ENCODE measurements at regions not wholly inside any gene's neighbourhood (a gene's known extent, or its start where the extent isn't known, plus 50 kb on each side); places are given as distances from the start of the nearest gene placed in this dataset.

DNA sequence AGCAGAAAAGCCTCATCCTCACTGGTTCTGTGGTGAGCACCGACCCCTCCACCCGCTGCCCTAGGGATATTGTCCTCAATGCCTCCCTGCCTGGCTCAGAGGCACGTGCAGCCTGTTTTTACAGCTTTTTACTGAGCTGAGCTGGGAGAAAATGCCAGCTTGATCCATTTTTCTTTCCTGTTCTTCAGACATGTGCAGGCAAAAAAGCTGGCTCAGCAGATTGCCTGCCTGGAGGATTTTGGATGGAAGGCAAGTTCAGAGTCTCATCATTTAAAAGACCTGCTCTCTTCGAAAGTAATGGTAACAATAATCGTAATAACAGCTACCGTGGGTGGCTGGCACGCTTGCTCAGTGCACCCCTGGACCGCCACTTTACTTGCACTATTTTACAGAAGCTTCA is 135.0 kb upstream of the SMIM23 start:
- no peak for DNase-seq (ENCODE audit: low spot score)

DNA sequence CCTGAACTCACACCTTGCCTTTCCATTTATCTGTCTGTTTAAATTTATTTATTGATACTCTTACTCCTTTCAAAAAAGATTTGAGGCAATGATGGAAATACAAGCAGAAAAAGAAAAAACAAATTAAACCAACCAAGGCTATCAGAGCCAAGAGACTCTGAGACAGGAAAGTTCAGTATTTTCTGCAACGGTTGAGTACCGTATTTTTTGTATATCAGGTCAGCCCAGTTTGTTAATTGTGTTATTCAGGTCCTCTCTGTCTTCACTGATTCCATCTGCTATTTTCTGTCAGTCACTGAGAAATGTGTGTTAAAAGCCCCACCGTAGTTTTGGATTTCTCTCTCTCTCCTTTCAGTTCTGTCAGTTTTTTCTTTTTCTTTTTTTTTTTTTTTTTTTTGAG is 134.5 kb upstream of the SMIM23 start:
- DNase-seq (ENCODE audit: low spot score): no peak

DNA sequence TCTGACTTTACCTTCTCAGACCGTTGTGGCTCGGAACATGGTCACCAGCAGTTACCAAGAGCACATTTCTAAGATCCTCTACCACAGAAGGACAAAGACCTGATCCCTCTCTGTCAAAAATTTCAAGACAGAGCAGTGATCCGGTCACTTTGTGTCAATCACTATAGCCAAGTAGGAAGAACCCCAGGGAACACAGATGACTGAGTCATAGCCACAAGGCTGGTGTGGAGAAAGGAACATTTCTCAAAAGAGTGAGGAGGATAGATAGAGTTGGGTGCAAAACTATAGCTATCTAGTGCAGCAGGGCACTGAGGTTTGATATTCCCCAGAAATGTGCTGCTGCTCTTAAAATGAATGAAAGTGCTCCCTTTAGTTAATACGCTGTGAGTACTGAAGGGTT is 130.7 kb upstream of the SMIM23 start:
- DNase-seq (ENCODE audit: low spot score): no peak

DNA sequence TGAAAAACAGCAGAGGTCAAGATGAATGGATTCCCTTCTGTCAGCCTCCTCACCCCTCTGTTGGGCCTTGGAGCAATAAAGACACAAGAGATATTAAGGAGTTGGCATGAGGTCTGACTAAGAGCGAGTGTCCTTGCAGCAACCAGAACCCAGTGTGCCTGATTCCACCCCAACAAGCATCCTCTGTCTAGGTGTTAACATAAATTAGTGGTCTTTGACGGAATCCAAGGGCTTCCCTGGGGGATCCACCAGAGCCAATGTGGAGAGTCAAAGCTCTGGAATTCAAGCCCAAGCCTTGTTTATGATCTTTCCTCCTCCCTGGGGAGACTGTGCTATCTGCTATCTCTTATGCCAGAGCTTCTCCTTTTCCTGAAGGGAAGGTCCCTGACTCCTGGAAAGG is 128.1 kb upstream of the SMIM23 start:
- DNase-seq (ENCODE audit: low spot score): no peak

DNA sequence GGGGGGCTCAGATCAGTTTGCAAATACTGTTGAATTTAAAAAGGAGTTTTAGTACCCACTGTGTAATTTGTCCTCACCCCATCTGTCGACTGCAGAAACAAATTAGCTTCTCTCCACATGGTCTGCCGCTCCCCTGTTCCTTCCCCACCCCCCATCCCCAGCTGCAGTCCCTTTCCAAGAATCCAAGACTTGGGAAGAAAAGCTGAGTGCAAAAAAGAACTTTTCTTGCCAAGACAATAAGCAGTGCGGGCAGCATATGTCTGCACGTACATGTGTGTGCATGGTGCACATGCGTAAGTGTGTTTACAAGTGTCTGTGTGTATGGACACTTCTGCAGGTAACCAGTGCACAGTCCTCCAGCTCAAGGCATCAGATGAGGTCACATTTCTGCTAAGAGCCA is 125.7 kb upstream of the SMIM23 start:
- DNase-seq (ENCODE audit: low spot score): no peak

DNA sequence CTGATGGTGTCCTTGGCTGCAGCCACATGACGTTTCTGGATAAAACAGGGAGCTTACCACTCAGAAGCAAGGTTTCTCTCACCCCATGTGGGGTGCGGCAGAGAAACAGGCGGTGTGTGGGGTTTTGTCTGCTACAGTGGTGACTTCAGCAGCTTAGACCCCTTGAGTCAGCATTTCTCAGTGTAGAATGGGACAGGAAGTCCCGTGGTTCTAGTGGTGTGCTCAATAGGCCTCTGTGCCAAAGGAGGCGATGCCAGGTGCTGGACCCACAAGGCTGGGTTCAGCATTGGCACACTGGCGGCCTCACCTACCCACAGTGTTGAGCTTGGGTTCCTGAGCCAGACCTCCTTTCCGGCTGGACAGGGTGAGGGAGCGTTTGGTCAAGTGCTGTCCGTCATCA is 125.2 kb upstream of the SMIM23 start:
- DNase-seq (ENCODE audit: low spot score): no peak

DNA sequence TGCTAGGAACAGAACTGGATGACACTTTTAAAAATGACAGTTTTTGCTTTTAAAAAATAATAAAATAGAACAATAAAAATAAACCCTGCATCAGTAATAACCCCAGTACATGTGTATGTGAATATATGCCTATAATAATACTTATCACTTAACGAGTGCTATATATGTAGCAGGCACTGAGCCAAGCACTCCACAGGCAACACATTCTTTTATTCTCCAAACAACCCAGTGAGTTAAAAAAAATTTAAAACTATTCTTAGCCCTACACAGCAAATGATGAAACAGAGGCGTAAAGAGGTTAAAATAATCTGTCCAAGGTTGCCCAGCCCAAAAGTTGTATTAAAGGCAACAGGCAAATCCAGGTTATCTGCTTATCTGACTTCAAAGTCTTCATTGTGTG is 124.5 kb upstream of the SMIM23 start:
- DNase-seq (ENCODE audit: low spot score): no peak

DNA sequence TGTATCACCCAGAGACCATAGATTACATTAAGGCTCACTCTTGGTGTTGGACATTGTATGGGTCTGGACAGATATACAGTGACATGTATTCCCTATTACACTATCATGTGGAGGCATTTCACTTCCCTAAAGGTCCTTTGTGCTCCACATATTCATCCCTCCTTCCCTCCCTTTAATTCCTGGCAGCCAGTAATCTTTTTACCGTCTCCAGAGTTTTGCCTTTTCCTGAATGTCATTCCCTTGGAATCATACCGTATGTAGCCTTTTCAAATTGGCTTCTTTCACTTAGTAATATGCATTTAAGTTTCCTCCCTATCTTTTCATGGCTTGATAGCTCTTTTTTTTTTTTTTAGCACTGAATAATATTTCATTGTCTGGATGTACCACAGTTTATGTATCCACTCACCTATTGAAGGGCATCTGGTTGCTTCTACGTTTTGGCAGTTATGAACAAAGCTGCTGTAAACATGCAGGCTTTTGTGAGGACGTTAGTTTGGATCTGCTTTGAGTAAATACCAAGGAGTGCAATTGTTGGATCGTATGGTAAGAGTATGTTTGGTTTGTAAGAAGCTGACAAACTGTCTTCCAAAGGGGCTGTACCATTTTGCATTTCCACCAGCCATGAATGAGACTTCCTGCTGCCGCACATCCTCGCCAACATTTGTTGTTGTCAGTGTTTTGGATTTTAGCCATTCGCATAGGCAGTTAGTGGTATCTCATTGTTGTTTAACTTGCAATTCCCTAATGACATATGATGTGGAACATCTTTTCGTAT is 122.1 kb upstream of the SMIM23 start:
- no peak for DNase-seq (ENCODE audit: low spot score)

DNA sequence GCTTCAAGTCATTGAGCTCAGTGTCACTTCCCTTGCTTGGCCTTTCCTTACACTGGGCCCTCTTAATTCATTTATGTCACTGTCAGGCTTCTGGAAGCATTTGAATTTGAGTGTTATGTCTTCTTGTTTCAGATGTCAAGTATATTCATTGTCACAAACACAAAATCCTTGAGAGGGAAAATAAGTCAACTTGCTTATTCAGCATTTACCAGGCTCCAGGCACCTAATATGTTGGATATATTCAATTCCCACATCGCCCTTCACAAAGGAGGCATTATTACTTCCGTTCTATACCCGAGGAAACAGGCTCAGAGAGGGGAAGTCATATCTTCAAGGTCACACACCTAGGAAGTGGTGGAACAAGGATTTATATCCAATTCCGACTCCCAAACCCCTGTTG is 121.1 kb upstream of the SMIM23 start:
- no peak for DNase-seq (ENCODE audit: low spot score)

DNA sequence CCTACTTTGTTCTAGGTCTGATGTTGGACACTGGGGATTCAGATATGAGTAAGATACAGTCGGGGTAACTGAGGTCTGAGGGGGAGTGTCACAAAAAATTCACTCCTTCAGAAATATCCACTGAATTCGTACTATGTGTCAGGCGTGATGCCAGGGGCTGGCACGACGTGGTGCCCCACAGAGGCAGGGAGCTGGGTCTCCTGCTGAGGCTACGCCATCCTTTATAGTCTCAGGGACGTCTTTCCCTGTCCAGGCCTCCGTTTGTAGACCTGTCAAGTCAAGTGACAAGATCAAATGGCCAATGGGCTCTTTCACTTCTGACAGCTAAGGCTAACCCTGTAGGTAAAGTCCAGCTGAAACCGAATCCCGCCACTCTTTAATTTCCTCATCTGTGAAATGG is 118.8 kb upstream of the SMIM23 start:
- no peak for DNase-seq (ENCODE audit: low spot score)

DNA sequence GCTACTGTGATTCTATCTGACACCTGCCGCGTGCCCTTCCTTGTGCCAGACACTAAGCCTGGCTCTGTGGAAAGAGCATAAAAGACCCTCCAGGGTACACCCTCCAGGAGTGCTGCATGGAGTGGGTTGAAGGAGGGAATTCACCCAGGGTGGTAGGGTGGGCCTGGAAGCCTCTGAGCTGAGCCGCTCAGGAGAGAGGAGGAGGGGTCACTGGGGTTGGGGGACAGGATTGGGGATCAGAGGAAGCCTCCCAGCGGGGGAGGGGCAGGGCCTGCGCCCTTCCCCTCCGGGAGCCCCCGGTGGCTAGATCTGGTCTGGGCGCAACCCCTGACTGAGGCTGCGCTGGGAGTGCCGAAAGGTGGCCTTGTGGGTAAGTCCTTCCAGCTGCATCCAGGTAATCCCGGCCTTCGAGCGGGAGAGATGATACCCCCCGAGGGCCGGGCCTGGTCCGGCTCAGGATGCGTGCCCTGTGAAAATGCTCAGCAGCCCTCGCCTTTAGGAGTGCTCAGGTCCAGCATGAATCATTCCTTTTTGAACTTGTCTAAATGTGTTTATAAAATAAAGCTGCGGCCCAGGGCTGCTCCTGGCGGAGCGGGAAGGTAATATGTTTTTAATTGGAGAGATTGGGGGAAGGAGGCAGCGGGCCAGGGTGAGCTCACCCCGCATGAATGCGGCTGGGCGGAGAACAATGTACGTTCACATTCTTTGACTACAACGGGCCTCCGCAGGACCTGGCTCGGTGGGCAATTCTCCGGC is 118.1 kb upstream of the SMIM23 start:
- no peak for DNase-seq (ENCODE audit: low spot score)

DNA sequence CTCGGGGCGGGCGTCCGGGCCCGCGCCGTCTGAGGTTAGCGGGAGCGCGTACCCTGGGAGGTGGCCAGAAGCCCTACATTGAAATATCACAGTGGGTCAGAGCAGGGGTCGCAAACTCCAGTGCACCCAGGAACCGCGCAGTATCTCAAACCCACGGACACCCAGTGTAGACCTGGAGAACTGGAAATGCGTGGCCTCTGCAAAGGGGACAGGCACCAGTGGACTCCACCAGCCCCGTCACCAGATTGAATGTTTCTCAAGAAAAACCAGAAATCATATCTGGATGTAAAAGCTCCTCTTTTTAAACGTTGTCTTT is 117.6 kb upstream of the SMIM23 start:
- DNase-seq (ENCODE audit: low spot score): no peak

DNA sequence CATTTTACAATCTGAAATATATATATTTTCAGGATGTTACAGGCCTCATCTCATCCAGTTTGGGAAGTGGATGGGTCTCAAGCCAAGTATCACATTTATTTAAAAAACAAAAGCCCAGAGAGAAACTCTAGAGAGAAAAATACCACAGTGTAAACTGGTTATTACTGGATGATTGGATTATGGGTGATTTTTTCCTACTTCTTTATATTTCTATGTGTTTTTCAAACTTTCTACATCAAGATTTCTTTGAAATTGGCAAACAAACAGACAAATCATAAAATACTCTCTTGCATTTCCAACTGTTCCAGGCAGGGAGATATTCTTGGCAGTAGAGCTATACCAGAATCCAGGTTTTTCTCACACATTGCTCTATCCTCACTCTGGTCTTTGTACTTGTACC is 116.0 kb upstream of the SMIM23 start:
- DNase-seq (ENCODE audit: low spot score): no peak

DNA sequence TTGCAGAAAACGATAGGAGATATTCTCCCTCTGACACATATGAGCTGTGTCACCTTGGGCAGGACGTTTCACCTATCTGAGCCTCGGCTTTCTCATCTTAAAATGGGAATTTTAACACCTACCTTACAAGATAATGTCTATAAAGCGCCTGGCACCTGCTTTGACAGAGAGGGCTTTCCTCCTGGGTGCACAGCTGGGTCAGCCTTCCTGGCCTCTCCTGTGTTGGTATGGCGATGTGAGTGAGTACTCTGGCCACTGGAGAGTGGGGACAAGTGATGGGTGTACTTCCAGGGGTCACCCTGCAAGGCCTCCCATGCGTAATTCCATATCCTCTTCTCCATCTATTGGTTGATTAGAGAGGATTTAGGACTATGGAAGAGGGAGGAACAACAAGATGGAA is 113.1 kb upstream of the SMIM23 start:
- no peak for DNase-seq (ENCODE audit: low spot score)

DNA sequence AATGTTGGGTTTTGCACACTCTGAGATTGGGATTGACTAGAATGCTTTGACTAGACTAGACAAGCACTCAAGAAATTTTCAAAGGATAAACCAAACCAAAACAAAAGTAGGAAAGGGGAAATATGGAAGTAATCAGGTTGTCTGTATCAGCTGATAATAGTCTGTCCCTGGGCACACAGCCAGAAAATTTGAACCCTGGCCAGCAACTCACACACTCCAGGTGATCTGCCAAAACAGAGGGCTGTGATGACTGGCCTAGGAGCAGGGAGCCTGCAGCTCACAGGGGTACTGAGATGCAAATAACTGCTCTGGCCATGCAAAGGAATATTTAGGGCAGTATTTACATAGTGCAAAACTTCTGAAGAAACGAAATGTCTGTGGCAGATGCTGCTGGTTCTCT is 112.3 kb upstream of the SMIM23 start:
- no peak for DNase-seq (ENCODE audit: low spot score)

DNA sequence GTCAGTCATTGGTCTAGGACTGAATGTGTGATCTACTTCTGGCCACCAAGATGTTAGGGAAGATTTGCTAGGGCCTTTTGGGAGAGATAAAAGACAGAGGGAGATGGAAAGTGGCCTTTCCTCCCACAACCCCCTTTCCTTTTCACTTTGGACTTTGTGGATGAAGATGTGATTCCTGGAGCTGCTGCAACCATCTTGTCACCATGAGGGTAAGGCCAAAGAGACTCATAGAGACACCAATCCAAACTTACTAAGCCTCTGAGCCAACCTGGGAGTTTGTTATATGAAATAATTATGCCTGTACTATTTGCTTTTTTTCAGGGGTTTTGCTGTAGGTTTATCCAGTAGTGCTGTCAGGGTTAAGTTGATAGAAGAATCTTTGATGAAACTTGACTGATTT is 111.8 kb upstream of the SMIM23 start:
- DNase-seq (ENCODE audit: low spot score): no peak

DNA sequence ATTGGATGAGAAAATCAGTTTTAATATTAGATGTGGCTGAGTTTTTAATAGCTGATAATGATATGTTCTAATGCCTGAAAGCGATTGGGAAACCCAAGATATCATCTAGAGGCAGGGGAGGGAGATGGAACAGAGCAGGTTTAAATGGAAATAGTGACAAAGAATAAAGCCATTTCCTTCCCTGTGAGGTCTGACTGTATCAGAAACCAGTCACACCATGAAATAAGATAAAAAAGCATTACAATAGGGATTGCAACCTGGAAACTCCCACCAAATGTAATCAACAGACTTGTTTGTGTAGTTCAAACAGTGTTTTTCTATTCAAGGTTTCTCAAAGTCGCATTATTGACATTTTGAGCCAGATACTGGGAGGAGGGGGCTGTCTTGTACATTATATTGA is 110.1 kb upstream of the SMIM23 start:
- DNase-seq (ENCODE audit: low spot score): no peak

DNA sequence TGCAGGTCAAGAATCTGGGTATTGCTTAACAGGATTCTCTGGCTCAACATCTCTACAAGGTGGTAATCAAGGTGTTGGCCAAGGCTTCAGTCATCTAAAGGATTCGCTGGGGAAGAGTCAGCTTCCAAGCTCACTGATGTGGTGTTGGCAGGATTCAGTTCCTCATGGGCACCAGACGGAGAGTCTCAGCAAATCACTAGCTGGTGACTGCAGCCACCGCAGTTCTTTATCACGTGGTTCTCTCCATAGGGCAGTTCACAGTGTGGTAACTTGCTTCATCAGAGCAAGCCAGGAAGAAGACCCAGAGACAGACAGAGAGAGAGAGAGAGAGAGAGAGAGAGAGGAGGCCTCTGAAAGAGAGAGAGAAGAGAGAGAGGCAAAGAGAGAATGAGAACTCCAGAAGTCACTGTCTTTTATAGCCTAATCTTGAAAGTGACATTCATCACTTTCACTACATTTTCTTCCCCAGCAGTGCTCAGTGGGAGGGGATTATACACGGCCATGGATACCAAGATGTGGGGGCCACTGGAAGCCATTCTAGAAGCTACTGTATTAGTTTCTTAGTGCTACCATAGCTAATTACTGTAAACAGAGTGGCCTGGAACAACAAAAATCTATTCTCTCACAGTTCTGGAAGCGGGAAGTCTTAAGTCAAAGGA is 109.2 kb upstream of the SMIM23 start:
- DNase-seq (ENCODE audit: low spot score): no peak

DNA sequence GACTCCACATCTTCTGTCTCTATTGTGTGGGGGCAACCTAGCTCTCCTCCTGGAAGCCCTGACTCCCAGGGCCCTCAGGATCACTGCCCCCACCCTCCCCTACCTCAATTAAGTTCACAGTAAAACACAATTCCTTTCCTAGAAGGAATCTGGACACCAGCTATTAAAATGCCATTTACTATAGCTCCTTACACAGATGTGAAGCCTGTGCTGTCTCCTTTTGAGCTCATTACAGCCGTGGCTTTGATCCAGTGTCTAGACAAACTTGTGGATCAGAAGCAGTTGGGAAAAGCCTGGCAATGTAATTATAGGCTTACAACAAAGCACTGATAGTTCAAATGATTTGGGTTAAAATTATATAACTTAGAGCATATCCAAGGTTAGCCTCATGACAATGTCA is 107.0 kb upstream of the SMIM23 start:
- DNase-seq (ENCODE audit: low spot score): no peak

DNA sequence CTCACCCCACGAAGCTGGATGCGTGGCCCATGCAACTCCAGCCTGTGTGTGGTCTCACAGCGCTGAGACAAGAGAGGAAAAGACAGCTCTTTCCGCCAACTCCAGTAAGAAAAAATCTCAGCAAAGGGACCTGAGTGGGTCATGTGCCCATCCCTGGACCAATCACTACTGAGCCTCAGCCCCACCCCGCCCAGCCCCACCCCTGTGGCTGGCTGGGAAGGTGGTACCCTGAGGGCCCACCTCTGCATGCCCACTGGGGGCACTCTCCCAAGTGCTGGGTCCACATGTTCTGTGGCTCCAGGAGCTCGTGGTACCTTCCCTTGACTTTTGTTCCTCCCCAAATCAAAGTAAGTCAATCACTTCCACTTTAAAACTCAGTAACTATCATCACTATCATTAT is 105.1 kb upstream of the SMIM23 start:
- no peak for DNase-seq (ENCODE audit: low spot score)

DNA sequence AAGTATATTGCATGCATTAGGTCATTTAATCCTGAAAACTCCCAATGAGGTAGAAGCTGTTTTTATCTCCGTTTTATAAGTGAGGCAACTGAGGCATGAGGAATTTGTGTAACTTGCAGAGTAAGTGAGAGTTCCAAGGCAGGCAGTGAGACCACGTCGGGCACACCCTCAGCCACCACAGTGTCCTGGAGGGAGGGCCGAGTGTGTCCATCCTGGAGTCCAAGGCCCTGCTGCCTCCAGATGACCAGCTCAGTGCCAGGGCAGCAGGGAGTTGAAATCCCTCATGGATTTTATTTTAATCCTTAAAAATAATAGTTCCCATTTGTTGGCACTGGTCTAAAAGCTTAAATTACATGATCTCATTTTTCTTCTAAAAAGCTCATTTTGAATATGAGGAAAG is 104.6 kb upstream of the SMIM23 start:
- DNase-seq (ENCODE audit: low spot score): no peak

DNA sequence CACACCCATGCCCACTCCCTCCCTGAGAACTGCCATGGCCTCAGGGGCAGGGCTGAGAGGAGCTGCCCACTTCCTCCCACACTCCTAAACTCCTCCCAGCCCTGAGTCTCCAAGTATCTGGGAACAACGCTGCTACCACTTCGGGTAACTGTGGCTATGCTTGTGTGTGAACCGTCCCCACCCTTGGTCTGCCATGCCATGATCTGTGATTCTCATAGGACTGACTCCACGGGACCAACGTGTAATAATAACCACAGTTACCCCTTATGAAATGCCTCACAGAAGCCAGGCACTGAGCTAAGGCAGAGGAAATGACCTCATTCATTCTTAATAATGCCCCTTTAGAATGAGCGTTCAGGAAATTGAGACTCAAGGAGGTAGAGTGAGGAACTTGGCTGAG is 103.9 kb upstream of the SMIM23 start:
- DNase-seq (ENCODE audit: low spot score): no peak

DNA sequence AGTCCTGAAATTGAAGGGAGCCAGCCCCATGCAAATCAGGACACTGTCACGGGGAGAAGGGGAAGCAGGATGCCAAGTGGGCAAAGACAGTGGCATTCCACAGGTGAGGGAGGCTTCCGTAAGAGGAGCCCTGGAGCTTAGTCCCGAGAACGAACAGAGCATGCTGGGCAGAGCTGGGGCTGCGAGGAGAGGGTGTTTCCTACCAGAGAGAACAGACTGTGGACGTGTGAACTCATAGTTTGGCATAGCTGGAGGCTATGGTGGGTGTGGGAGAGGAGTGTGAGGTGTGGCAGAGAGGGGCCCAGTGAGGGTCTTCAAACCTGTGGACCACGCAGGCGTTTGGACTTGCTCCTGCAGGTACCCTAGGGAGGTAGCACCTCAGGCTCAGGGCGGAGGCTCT is 102.8 kb upstream of the SMIM23 start:
- no peak for DNase-seq (ENCODE audit: low spot score)

DNA sequence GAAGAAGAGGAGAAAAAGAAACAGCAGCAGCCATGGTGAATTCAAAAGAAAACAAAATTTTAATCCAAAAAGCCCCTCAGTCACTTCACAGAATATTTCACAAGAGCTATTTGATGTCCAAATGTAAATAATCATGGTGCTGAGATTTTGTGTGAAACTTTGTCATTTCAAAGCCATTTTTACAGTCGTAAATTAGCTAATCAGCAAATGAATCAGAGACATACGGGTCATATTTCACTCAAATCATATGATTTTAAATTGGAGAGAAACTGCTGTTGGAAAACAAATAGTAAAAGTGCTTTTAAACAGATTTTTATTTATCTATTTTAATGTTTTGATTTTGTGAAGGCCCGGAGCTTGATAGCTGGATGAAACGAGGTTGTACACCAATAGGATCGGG is 101.4 kb upstream of the SMIM23 start:
- DNase-seq (ENCODE audit: low spot score): no peak
